HepG2 (cell line): ENCODE measurements at regions not wholly inside any gene's neighbourhood (a gene's known extent, or its start where the extent isn't known, plus 50 kb on each side); places are given as distances from the start of the nearest gene placed in this dataset.

Experiments
- CTCF ChIP-seq: sonication (generic); formaldehyde crosslinking; IDR thresholded peaks from 2 replicates; pipeline ENCODE4 v1.5.0; 2020; ENCODE audit warnings: mild to moderate bottlenecking, missing genetic modification reagents, moderate library complexity
- MTF2 ChIP-seq: sonication (generic); formaldehyde crosslinking; IDR thresholded peaks from 2 replicates; pipeline ENCODE4 v1.5.0; 2020; ENCODE audit warnings: missing genetic modification reagents, borderline replicate concordance
- MYC ChIP-seq: sonication (generic); formaldehyde crosslinking; IDR thresholded peaks from 2 replicates; pipeline ENCODE4 v1.9.0; 2021; ENCODE audit warnings: missing genetic modification reagents, borderline replicate concordance
- POLR2A ChIP-seq, 2 experiments: IDR thresholded peaks; 2 replicates each; pipeline ENCODE4 v1.6.1; 2011; ENCODE audit warnings: low read depth in 2 of 2, low read length in 2 of 2, mild to moderate bottlenecking in 1 of 2, moderate library complexity in 1 of 2; ENCODE audit not compliant: insufficient read depth in 1 of 2
- ZNF121 ChIP-seq: sonication (generic); formaldehyde crosslinking; IDR thresholded peaks from 2 replicates; pipeline ENCODE4 v1.5.0; 2020; ENCODE audit warnings: mild to moderate bottlenecking, missing genetic modification reagents
- ZNF670 ChIP-seq: sonication (generic); formaldehyde crosslinking; IDR thresholded peaks from 2 replicates; pipeline ENCODE4 v1.8.0; 2022; ENCODE audit warnings: mild to moderate bottlenecking, missing genetic modification reagents, borderline replicate concordance

DNA sequence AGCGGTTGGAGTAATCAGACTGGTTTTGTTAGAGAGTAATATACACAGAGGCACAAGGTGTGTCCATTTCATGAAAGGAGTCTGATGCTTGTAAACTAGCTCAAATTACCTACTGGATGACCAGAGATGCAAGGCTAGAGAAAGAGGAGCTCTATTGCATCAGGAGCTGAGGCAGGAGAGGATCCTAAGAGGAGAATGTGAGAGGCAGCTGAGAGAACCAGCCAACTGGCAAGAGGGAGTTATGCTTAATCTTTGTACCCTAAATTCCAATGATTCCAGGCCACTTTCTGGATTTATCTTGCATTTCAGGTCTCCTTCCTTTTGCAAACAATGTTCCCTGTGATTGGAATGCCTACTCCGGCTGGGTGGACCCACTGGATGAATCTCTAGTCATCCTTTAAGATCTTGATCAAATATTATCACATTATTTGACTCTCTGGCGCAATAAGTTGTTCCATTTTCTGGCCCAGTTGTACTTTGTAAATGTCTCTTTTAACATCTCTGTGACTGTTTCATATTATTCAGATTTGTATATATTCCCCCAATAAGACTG is 57.5 kb upstream of the PTPN12 start:
- TF ChIP-seq CTCF: no peak
- TF ChIP-seq ZNF121 (CRISPR knock-in tag): no peak
- no peak for TF ChIP-seq MYC (CRISPR knock-in tag)
- 0 out of 4 replicates have a peak, but pooled peaks of 1 of the 2 experiments have one; percentile 34 for TF ChIP-seq POLR2A (IDR thresholded peaks at IDR 0.05; ENCODE audit: insufficient read depth in 1 of 2, low read depth in 2 of 2, low read length in 2 of 2)
- no peak for TF ChIP-seq MTF2 (CRISPR knock-in tag)
- no peak for TF ChIP-seq ZNF670 (CRISPR knock-in tag)
